ENCODE measurements at regions not wholly inside any gene's neighbourhood (a gene's known extent, or its start where the extent isn't known, plus 50 kb on each side); places are given as distances from the start of the nearest gene placed in this dataset.

DNA sequence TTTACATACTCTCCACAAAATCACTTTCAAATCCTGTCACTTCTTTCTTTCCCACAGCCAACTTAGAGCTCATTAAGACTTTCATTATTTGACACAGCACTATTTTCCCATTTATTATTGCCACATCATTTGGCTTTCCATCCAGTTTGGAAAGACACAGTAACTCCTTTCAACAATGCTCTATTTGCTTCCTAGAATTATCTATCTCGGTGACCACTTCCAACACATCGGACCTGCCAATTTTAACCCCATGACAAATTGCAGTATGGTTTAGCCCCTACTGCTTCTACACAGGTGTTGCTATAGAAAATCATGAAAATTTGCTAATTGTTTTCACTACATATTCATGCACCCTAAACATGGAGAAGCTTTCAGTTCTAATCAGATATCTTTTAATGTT lies 190.6 kb upstream of the COX7C start:
- no peaks in the 10 kb centered on the region for H3K79me2 ChIP-seq (ENCODE audit: insufficient read depth, low read length)
- DNase-seq (ENCODE audit: insufficient read length, low spot score, missing footprints): no peak
- peaks cover 3% of the 10 kb centered on the region for H3K9me3 ChIP-seq (ENCODE audit: low read depth, low read length)
- no peak overlapping the region for H3K27ac ChIP-seq (ENCODE audit: low read depth, low read length)
- H3K4me3 ChIP-seq (ENCODE audit: insufficient read depth, low read length): no peak overlapping the region
- no peak overlapping the region for H3K4me2 ChIP-seq (ENCODE audit: insufficient read depth, low read length)
- no peaks in the 10 kb centered on the region for H4K20me1 ChIP-seq (ENCODE audit: insufficient read depth, low read length)
- TF ChIP-seq, protein P1, sequence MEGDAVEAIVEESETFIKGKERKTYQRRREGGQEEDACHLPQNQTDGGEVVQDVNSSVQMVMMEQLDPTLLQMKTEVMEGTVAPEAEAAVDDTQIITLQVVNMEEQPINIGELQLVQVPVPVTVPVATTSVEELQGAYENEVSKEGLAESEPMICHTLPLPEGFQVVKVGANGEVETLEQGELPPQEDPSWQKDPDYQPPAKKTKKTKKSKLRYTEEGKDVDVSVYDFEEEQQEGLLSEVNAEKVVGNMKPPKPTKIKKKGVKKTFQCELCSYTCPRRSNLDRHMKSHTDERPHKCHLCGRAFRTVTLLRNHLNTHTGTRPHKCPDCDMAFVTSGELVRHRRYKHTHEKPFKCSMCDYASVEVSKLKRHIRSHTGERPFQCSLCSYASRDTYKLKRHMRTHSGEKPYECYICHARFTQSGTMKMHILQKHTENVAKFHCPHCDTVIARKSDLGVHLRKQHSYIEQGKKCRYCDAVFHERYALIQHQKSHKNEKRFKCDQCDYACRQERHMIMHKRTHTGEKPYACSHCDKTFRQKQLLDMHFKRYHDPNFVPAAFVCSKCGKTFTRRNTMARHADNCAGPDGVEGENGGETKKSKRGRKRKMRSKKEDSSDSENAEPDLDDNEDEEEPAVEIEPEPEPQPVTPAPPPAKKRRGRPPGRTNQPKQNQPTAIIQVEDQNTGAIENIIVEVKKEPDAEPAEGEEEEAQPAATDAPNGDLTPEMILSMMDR (IDR thresholded peaks at IDR 0.05; ENCODE audit: extremely low read depth, low read depth, low read length): no peak
- H3K27me3 ChIP-seq (ENCODE audit: insufficient read depth, low read length): no peaks in the 10 kb centered on the region
- no peak overlapping the region for H2AFZ ChIP-seq (ENCODE audit: low read length)
- no peaks in the 10 kb centered on the region for H3K36me3 ChIP-seq (ENCODE audit: insufficient read depth, low read length)
- H3K4me1 ChIP-seq (ENCODE audit: insufficient read depth, low read length): no peaks in the 10 kb centered on the region

DNA sequence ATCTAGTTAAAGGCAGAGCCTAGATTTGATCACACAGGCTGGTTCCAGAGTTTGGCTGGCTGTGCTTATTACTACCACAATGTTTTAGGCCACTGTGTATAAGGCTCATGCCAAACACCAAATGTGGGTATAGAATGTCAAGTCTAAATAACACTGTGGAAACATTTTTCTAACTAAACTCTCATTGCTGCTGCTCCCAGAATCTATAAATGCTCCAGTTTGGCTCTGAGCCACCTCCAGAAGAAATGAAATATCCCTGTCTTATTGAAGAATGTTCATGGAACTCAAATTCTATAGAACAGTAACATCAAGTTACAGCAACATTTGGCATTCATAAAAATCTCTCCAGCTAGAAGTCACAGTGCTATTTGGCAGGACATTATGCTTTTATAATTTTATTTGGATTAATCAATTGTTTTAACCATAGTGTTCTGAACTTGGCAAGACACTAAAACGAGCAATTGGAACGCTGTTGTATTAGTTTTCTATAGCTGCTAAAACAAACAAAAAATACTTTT lies 178.1 kb upstream of the COX7C start:
- no peaks in the 10 kb centered on the region for H3K27me3 ChIP-seq (ENCODE audit: insufficient read depth, low read length)
- TF ChIP-seq, protein P1 (IDR thresholded peaks at IDR 0.05; ENCODE audit: extremely low read depth, low read depth, low read length): no peak
- H3K79me2 ChIP-seq (ENCODE audit: insufficient read depth, low read length): no peaks in the 10 kb centered on the region
- H3K4me2 ChIP-seq (ENCODE audit: insufficient read depth, low read length): no peak overlapping the region
- H3K9me3 ChIP-seq (ENCODE audit: low read depth, low read length): no peaks in the 10 kb centered on the region
- no peaks in the 10 kb centered on the region for H3K36me3 ChIP-seq (ENCODE audit: insufficient read depth, low read length)
- H3K27ac ChIP-seq (ENCODE audit: low read depth, low read length): no peak overlapping the region
- H2AFZ ChIP-seq (ENCODE audit: low read length): no peak overlapping the region
- H3K4me1 ChIP-seq (ENCODE audit: insufficient read depth, low read length): no peaks in the 10 kb centered on the region
- no peak for DNase-seq (ENCODE audit: insufficient read length, low spot score, missing footprints)
- no peaks in the 10 kb centered on the region for H4K20me1 ChIP-seq (ENCODE audit: insufficient read depth, low read length)
- H3K4me3 ChIP-seq (ENCODE audit: insufficient read depth, low read length): no peak overlapping the region

DNA sequence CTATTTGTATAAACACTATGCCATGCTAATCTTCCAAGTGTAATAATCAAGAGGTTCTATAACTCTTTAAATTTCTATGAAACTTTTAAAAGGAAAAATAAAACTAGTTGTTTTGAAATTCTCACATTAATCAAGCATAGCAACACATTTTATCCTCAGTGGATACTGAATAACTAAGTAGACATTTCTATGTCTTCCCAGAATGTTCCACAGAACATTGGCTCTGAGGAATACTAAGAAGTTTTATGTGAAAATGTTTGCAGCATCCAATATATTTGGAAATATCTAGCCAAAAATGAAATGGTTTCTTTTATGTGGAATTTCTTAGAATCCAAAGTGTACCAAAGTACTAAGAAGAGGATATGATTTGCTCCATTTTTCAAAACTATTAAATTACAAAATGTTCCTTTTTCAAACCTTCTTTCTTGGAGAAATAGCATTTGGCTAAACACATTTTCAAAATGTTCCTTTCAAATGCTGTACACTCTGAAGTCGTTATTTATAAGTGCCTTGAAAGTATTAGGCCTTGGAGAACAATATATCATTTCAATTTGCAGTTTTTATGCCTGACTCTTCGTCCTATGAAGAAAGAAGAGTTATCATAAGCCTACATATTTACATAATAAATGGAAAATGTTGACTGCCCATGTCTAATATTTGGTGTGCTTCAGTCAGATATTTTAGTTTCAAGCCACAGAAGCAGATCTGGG lies 175.6 kb upstream of the COX7C start:
- no peaks in the 10 kb centered on the region for H3K27me3 ChIP-seq (ENCODE audit: insufficient read depth, low read length)
- no peak overlapping the region for H3K27ac ChIP-seq (ENCODE audit: low read depth, low read length)
- H2AFZ ChIP-seq (ENCODE audit: low read length): no peak overlapping the region
- H3K9me3 ChIP-seq (ENCODE audit: low read depth, low read length): no peaks in the 10 kb centered on the region
- H3K36me3 ChIP-seq (ENCODE audit: insufficient read depth, low read length): no peaks in the 10 kb centered on the region
- TF ChIP-seq, protein P1 (IDR thresholded peaks at IDR 0.05; ENCODE audit: extremely low read depth, low read depth, low read length): no peak
- no peaks in the 10 kb centered on the region for H4K20me1 ChIP-seq (ENCODE audit: insufficient read depth, low read length)
- H3K79me2 ChIP-seq (ENCODE audit: insufficient read depth, low read length): no peaks in the 10 kb centered on the region
- H3K4me3 ChIP-seq (ENCODE audit: insufficient read depth, low read length): no peak overlapping the region
- no peak for DNase-seq (ENCODE audit: insufficient read length, low spot score, missing footprints)
- H3K4me1 ChIP-seq (ENCODE audit: insufficient read depth, low read length): no peaks in the 10 kb centered on the region
- no peak overlapping the region for H3K4me2 ChIP-seq (ENCODE audit: insufficient read depth, low read length)

DNA sequence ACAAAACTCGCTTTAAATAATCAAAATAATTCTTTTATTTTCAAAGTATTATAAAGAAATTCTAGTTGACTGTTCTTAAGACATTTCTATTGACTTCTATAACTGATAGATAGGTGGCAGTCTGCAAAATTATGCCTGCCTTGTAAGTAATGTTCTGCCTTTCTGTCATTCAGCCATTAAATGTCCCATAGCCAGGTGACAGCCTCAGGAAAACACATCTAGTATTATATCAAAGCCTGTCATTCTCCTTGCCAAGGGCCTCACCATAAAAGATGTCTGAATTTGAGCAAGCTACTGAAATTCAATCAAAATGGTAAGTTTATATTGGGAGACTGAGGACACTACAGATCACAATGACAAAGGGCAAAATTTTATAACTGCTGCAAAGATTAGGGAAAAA lies 170.4 kb upstream of the COX7C start:
- Histone ChIP-seq H3K79me2 (ENCODE audit: insufficient read depth, low read length) (no peaks in the 10 kb centered on the region), H3K27me3 (ENCODE audit: insufficient read depth, low read length) (no peaks in the 10 kb centered on the region), H3K4me3 (ENCODE audit: insufficient read depth, low read length) (no peak overlapping the region), H4K20me1 (ENCODE audit: insufficient read depth, low read length) (no peaks in the 10 kb centered on the region), H3K36me3 (ENCODE audit: insufficient read depth, low read length) (no peaks in the 10 kb centered on the region), H3K27ac (ENCODE audit: low read depth, low read length) (no peak overlapping the region), H3K9me3 (ENCODE audit: low read depth, low read length) (no peaks in the 10 kb centered on the region), H3K4me2 (ENCODE audit: insufficient read depth, low read length) (no peak overlapping the region), H3K4me1 (ENCODE audit: insufficient read depth, low read length) (no peaks in the 10 kb centered on the region), H2AFZ (ENCODE audit: low read length) (no peak overlapping the region)
- TF ChIP-seq, protein P1 (IDR thresholded peaks at IDR 0.05; ENCODE audit: extremely low read depth, low read depth, low read length): no peak
- no peak for DNase-seq (ENCODE audit: insufficient read length, low spot score, missing footprints)
